ENCODE measurements at regions not wholly inside any gene's neighbourhood (a gene's known extent, or its start where the extent isn't known, plus 50 kb on each side); places are given as distances from the start of the nearest gene placed in this dataset.

DNA sequence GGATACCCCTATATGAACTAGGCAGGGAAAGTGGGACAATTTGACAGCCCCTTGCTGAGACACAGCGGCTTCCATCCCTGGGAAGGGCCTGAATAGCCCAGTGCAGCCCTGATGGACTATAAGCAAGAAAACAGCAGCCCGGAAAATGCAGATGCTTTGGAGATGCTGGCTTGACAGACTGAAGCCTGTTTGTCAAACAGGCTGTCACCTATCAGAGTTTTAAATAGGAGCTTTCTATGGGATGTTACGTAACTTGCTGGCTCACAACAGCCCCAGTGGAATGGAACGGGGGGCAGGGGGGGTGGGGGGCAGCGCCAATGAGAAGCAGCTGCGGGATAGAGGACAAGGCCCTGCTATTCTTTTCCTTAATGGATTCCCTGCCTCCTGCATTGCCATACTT lies 91.9 kb upstream of the NTM start:
- TF ChIP-seq, protein P1, sequence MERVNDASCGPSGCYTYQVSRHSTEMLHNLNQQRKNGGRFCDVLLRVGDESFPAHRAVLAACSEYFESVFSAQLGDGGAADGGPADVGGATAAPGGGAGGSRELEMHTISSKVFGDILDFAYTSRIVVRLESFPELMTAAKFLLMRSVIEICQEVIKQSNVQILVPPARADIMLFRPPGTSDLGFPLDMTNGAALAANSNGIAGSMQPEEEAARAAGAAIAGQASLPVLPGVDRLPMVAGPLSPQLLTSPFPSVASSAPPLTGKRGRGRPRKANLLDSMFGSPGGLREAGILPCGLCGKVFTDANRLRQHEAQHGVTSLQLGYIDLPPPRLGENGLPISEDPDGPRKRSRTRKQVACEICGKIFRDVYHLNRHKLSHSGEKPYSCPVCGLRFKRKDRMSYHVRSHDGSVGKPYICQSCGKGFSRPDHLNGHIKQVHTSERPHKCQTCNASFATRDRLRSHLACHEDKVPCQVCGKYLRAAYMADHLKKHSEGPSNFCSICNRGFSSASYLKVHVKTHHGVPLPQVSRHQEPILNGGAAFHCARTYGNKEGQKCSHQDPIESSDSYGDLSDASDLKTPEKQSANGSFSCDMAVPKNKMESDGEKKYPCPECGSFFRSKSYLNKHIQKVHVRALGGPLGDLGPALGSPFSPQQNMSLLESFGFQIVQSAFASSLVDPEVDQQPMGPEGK (CRISPR knock-in tag; IDR thresholded peaks at IDR 0.05; ENCODE audit: borderline replicate concordance), result no peak
- no peak for TF ChIP-seq OSR1 (CRISPR knock-in tag; IDR thresholded peaks at IDR 0.05)
- no peak for TF ChIP-seq ISL1 (CRISPR knock-in tag; IDR thresholded peaks at IDR 0.05)
- no peak for TF ChIP-seq SNAI2 (CRISPR knock-in tag; IDR thresholded peaks at IDR 0.05)
- TF ChIP-seq RARB (CRISPR knock-in tag; IDR thresholded peaks at IDR 0.05), result no peak
- TF ChIP-seq, protein P2, sequence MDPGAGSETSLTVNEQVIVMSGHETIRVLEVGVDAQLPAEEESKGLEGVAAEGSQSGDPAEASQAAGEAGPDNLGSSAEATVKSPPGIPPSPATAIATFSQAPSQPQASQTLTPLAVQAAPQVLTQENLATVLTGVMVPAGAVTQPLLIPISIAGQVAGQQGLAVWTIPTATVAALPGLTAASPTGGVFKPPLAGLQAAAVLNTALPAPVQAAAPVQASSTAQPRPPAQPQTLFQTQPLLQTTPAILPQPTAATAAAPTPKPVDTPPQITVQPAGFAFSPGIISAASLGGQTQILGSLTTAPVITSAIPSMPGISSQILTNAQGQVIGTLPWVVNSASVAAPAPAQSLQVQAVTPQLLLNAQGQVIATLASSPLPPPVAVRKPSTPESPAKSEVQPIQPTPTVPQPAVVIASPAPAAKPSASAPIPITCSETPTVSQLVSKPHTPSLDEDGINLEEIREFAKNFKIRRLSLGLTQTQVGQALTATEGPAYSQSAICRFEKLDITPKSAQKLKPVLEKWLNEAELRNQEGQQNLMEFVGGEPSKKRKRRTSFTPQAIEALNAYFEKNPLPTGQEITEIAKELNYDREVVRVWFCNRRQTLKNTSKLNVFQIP (CRISPR knock-in tag; IDR thresholded peaks at IDR 0.05; ENCODE audit: borderline replicate concordance, low read depth), result no peak
- no peak for TF ChIP-seq ZNF70 (CRISPR knock-in tag; IDR thresholded peaks at IDR 0.05)
- no peak for TF ChIP-seq ZFP30 (CRISPR knock-in tag; IDR thresholded peaks at IDR 0.05)
- TF ChIP-seq CSDC2 (CRISPR knock-in tag; IDR thresholded peaks at IDR 0.05), result no peak
- TF ChIP-seq, protein P3, sequence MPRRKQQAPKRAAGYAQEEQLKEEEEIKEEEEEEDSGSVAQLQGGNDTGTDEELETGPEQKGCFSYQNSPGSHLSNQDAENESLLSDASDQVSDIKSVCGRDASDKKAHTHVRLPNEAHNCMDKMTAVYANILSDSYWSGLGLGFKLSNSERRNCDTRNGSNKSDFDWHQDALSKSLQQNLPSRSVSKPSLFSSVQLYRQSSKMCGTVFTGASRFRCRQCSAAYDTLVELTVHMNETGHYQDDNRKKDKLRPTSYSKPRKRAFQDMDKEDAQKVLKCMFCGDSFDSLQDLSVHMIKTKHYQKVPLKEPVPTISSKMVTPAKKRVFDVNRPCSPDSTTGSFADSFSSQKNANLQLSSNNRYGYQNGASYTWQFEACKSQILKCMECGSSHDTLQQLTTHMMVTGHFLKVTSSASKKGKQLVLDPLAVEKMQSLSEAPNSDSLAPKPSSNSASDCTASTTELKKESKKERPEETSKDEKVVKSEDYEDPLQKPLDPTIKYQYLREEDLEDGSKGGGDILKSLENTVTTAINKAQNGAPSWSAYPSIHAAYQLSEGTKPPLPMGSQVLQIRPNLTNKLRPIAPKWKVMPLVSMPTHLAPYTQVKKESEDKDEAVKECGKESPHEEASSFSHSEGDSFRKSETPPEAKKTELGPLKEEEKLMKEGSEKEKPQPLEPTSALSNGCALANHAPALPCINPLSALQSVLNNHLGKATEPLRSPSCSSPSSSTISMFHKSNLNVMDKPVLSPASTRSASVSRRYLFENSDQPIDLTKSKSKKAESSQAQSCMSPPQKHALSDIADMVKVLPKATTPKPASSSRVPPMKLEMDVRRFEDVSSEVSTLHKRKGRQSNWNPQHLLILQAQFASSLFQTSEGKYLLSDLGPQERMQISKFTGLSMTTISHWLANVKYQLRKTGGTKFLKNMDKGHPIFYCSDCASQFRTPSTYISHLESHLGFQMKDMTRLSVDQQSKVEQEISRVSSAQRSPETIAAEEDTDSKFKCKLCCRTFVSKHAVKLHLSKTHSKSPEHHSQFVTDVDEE (CRISPR knock-in tag; IDR thresholded peaks at IDR 0.05), result no peak
- no peak for TF ChIP-seq ARNTL (CRISPR knock-in tag; IDR thresholded peaks at IDR 0.05; ENCODE audit: borderline replicate concordance, low read depth)

Measured in SK-N-SH treated with all-trans-retinoic acid at 6 μM for 48 hours (cell line).